ENCODE measurements at regions not wholly inside any gene's neighbourhood (a gene's known extent, or its start where the extent isn't known, plus 50 kb on each side); places are given as distances from the start of the nearest gene placed in this dataset.

GRCh38 chr3:193998628-193999195, 137.2 kb upstream of the HES1 start:
- Histone ChIP-seq H3K27ac (ENCODE audit: low read length) (no peak overlapping the region), H3K27me3 (ENCODE audit: insufficient read depth, low read depth, low read length) (no peaks in the 10 kb centered on the region), H3F3A (ENCODE audit: insufficient read depth, low read length, poor library complexity, severe bottlenecking) (no peaks in the 10 kb centered on the region), H3K36me3 (ENCODE audit: insufficient read depth, low read length) (no peaks in the 10 kb centered on the region), H3K4me2 (ENCODE audit: low read length) (no peak overlapping the region), H3K79me2 (replicated peaks; ENCODE audit: insufficient read depth, low read length) (no peaks in the 10 kb centered on the region), H4K20me1 (ENCODE audit: insufficient read depth) (no peaks in the 10 kb centered on the region), H2AFZ (ENCODE audit: low read depth, low read length) (no peak overlapping the region), H3K9ac (ENCODE audit: low read length) (no peak overlapping the region), H3K9me2 (ENCODE audit: insufficient read depth, low read length) (no peaks in the 10 kb centered on the region), H3K4me3 (ENCODE audit: low read length) (no peak overlapping the region), H3K9me3 (ENCODE audit: low read length) (no peaks in the 10 kb centered on the region)
- no peak for TF ChIP-seq MXI1 (conservative IDR thresholded peaks at IDR 0.05; ENCODE audit: poor library complexity, severe bottlenecking)
- TF ChIP-seq SMC3 (conservative IDR thresholded peaks at IDR 0.05; ENCODE audit: poor library complexity), result no peak
- no peak for TF ChIP-seq EP300 (conservative IDR thresholded peaks at IDR 0.05; ENCODE audit: poor library complexity, severe bottlenecking)
- TF ChIP-seq RAD21 (conservative IDR thresholded peaks at IDR 0.05), result no peak
- TF ChIP-seq, protein P1, sequence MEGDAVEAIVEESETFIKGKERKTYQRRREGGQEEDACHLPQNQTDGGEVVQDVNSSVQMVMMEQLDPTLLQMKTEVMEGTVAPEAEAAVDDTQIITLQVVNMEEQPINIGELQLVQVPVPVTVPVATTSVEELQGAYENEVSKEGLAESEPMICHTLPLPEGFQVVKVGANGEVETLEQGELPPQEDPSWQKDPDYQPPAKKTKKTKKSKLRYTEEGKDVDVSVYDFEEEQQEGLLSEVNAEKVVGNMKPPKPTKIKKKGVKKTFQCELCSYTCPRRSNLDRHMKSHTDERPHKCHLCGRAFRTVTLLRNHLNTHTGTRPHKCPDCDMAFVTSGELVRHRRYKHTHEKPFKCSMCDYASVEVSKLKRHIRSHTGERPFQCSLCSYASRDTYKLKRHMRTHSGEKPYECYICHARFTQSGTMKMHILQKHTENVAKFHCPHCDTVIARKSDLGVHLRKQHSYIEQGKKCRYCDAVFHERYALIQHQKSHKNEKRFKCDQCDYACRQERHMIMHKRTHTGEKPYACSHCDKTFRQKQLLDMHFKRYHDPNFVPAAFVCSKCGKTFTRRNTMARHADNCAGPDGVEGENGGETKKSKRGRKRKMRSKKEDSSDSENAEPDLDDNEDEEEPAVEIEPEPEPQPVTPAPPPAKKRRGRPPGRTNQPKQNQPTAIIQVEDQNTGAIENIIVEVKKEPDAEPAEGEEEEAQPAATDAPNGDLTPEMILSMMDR (IDR thresholded peaks at IDR 0.05; ENCODE audit: poor library complexity, severe bottlenecking), result no peak
- TF ChIP-seq POLR2AphosphoS5 (IDR thresholded peaks at IDR 0.05), result no peak
- TF ChIP-seq EZH2 (IDR thresholded peaks at IDR 0.05; ENCODE audit: borderline replicate concordance, insufficient read depth, low read length, poor library complexity, severe bottlenecking), result no peak
- no peak for TF ChIP-seq REST (IDR thresholded peaks at IDR 0.05; ENCODE audit: borderline replicate concordance)
- TF ChIP-seq TAF1 (IDR thresholded peaks at IDR 0.05; ENCODE audit: low read depth), result no peak

- H3K79me2 ChIP-seq (replicated peaks; ENCODE audit: insufficient read depth, low read length), result no peaks in the 10 kb centered on the region
- no peaks in the 10 kb centered on the region for H3K9me2 ChIP-seq (ENCODE audit: insufficient read depth, low read length)
- no peaks in the 10 kb centered on the region for H3K27me3 ChIP-seq (ENCODE audit: insufficient read depth, low read depth, low read length)
- no peak overlapping the region for H3K4me3 ChIP-seq (ENCODE audit: low read length)
- no peak overlapping the region for H2AFZ ChIP-seq (ENCODE audit: low read depth, low read length)
- no peaks in the 10 kb centered on the region for H3K9me3 ChIP-seq (ENCODE audit: low read length)
- H3F3A ChIP-seq (ENCODE audit: insufficient read depth, low read length, poor library complexity, severe bottlenecking), result no peaks in the 10 kb centered on the region
- no peak overlapping the region for H3K4me2 ChIP-seq (ENCODE audit: low read length)
- TF ChIP-seq POLR2AphosphoS5 (IDR thresholded peaks at IDR 0.05) (no peak), EZH2 (IDR thresholded peaks at IDR 0.05; ENCODE audit: borderline replicate concordance, insufficient read depth, low read length, poor library complexity, severe bottlenecking) (no peak), MXI1 (conservative IDR thresholded peaks at IDR 0.05; ENCODE audit: poor library complexity, severe bottlenecking) (no peak), SMC3 (conservative IDR thresholded peaks at IDR 0.05; ENCODE audit: poor library complexity) (no peak), TAF1 (IDR thresholded peaks at IDR 0.05; ENCODE audit: low read depth) (no peak), REST (IDR thresholded peaks at IDR 0.05; ENCODE audit: borderline replicate concordance) (no peak)
- TF ChIP-seq, protein P1 (IDR thresholded peaks at IDR 0.05; ENCODE audit: poor library complexity, severe bottlenecking), result no peak
- no peak overlapping the region for H3K27ac ChIP-seq (ENCODE audit: low read length)
- no peak overlapping the region for H3K9ac ChIP-seq (ENCODE audit: low read length)
- H3K36me3 ChIP-seq (ENCODE audit: insufficient read depth, low read length), result no peaks in the 10 kb centered on the region
- H4K20me1 ChIP-seq (ENCODE audit: insufficient read depth), result no peaks in the 10 kb centered on the region
Measured at GRCh38 chr3:194000100-194000499, 135.8 kb upstream of the HES1 start.

Data from neural cell (in vitro differentiated cells).